SHP77 treated with DMSO at 0.1 percent for 48 hours (cell line): ENCODE measurements at regions not wholly inside any gene's neighbourhood (a gene's known extent, or its start where the extent isn't known, plus 50 kb on each side); places are given as distances from the start of the nearest gene placed in this dataset.

Experiments used
- DNase-seq: peaks from one replicate; lab custom pipeline; 2025; lab: John Stamatoyannopoulos, UW

GRCh38 chr2:128690869-128691268, 372.2 kb upstream of the HS6ST1 start:
- no peak for DNase-seq

GRCh38 chr2:128691526-128691925, 372.9 kb upstream of the HS6ST1 start:
- DNase-seq: no peak

GRCh38 chr2:128692895-128693742, 374.5 kb upstream of the HS6ST1 start:
- DNase-seq: no peak

- DNase-seq: no peak
Measured at GRCh38 chr2:128693743-128694029, 375.0 kb upstream of the HS6ST1 start.

- DNase-seq: no peak
Measured at GRCh38 chr2:128695646-128696220, 377.1 kb upstream of the HS6ST1 start.

- no peak for DNase-seq
Measured at GRCh38 chr2:128696421-128696820, 377.8 kb upstream of the HS6ST1 start.

GRCh38 chr2:128701418-128701817, 382.8 kb upstream of the HS6ST1 start:
- no peak for DNase-seq

GRCh38 chr2:128702616-128703015, 383.9 kb upstream of the HS6ST1 start:
- DNase-seq: no peak

- no peak for DNase-seq
Measured at GRCh38 chr2:128708106-128708816, 389.6 kb upstream of the HS6ST1 start.

- no peak for DNase-seq
Measured at GRCh38 chr2:128710242-128710641, 391.6 kb upstream of the HS6ST1 start.

GRCh38 chr2:128710729-128711128, 392.1 kb upstream of the HS6ST1 start:
- DNase-seq: no peak

- no peak for DNase-seq
Measured at GRCh38 chr2:128714285-128714684, 395.6 kb upstream of the HS6ST1 start.

GRCh38 chr2:128714851-128715312, 396.2 kb upstream of the HS6ST1 start:
- DNase-seq: no peak

GRCh38 chr2:128715360-128715759, 396.7 kb upstream of the HS6ST1 start:
- no peak for DNase-seq

GRCh38 chr2:128716299-128716721, 397.6 kb upstream of the HS6ST1 start:
- DNase-seq: no peak

- no peak for DNase-seq
Measured at GRCh38 chr2:128717758-128718710, 399.4 kb upstream of the HS6ST1 start.

- DNase-seq: no peak
Measured at GRCh38 chr2:128720080-128721022, 401.7 kb upstream of the HS6ST1 start.

- DNase-seq: no peak
Measured at GRCh38 chr2:128721096-128721495, 402.4 kb upstream of the HS6ST1 start.

GRCh38 chr2:128722489-128722888, 403.8 kb upstream of the HS6ST1 start:
- DNase-seq: no peak

GRCh38 chr2:128724547-128724946, 405.9 kb upstream of the HS6ST1 start:
- no peak for DNase-seq

GRCh38 chr2:128724972-128725371, 406.3 kb upstream of the HS6ST1 start:
- DNase-seq: no peak
